Transverse colon (tissue), 4 donors: ENCODE measurements at regions not wholly inside any gene's neighbourhood (a gene's known extent, or its start where the extent isn't known, plus 50 kb on each side); places are given as distances from the start of the nearest gene placed in this dataset.

Experiments
- DNase-seq: peaks from one replicate; pipeline ENCODE4 v3.0.0-alpha.2; 2019
- H3K27ac ChIP-seq, 4 donors: fragments of 200-600 bp; sonication (generic); 2 replicates each; pipeline ENCODE4 v1.5.1; 2016 to 2018; ENCODE audit warnings: inconsistent platforms in 4 of 4
- H3K27me3 ChIP-seq: fragments of 200-600 bp; sonication (generic); 2 replicates; pipeline ENCODE4 v1.5.1; 2017; ENCODE audit warnings: inconsistent platforms
- H3K36me3 ChIP-seq, 4 donors: fragments of 200-600 bp; sonication (generic); 2 replicates each; pipeline ENCODE4 v1.5.1; 2017 to 2019; ENCODE audit warnings: inconsistent platforms in 4 of 4
- H3K4me1 ChIP-seq, 4 donors: fragments of 200-600 bp; sonication (generic); 2 replicates each; pipeline ENCODE4 v1.5.1; 2017 to 2020; ENCODE audit warnings: inconsistent platforms in 4 of 4
- H3K4me3 ChIP-seq, 4 donors: fragments of 200-600 bp; sonication (generic); 1 replicate in 1 of 4; 2 replicates in 3 of 4; pipeline versions ENCODE4 v1.5.1 to v1.6.1; 2017 to 2019; ENCODE audit warnings: inconsistent platforms in 4 of 4
- H3K9me3 ChIP-seq, 2 donors: fragments of 200-600 bp; sonication (generic); 2 replicates each; pipeline ENCODE4 v1.5.1; 2017 to 2019; ENCODE audit warnings: inconsistent platforms in 2 of 2
- EP300 ChIP-seq: sonication (generic); formaldehyde crosslinking; IDR thresholded peaks from one replicate; pipeline ENCODE4 v1.6.1; 2017; ENCODE audit warnings: antibody characterized with exemption, low read depth
- POLR2A ChIP-seq: fragments of 450-650 bp; IDR thresholded peaks from one replicate; pipeline ENCODE4 v1.6.1; 2016; ENCODE audit warnings: antibody characterized with exemption, mild to moderate bottlenecking, moderate library complexity
- POLR2AphosphoS5 ChIP-seq, 3 donors: sonication (generic); formaldehyde crosslinking; IDR thresholded peaks; one replicate each; pipeline ENCODE4 v1.6.1; 2016; ENCODE audit warnings: antibody characterized with exemption in 3 of 3
- WGBS, 2 donors: methylation state at CpG; one replicate each; pipeline ENCODE4 v1.1.5; 2018; ENCODE audit warnings: low coverage in 1 of 2; 5-methylcytosine and 5-hydroxymethylcytosine counted together
- in situ Hi-C, 4 donors: fragments of 200-750 bp; cut with MboI; loops; one replicate each; pipeline versions ENCODE4 v1.15.0 to v1.15.1; 2017; ENCODE audit warnings: low sequenced_read_pairs in 3 of 4, low pct_ligation_motif_present in 1 of 4, low pct_unique_long_range_greater_than_20kb in 1 of 4
- intact Hi-C: fragments of 100-400 bp; cut with DNase I; formaldehyde crosslinking; loops from one replicate; pipeline ENCODE4 v1.15.1; 2023; ENCODE audit warnings: low total_unique reads
- TF ChIP-seq, protein P1 (sequence below), 5 experiments: fragments of 200-600 bp in 3 of 5; fragments of 450-650 bp in 2 of 5; sonication (generic) in 3 of 5; IDR thresholded peaks; 1 replicate in 2 of 5; 2 replicates in 3 of 5; pipeline ENCODE4 v1.5.1; 2016 to 2017; ENCODE audit warnings: antibody characterized with exemption in 5 of 5, inconsistent platforms in 3 of 5, mild to moderate bottlenecking in 2 of 5, moderate library complexity in 1 of 5

DNA sequence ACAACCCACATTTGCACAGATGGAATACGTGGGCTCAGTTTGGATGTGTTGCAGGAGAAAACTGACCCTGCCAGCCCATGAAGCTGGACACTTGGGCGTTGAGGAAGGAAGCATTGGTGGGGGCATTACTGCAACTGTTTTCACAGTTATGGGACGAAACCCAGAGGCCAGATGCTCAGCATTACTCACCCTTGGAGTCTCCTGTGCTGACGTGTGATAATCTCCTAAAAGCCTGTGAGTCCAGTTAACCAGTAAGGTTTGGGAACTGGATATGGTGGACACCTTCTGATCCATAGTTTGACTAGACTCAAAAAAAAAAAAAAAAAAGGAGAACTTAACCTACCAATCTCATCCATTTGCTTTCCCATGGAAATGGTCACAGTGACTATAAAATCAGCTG, 52.8 kb upstream of the EGLN3 start:
- DNase-seq = no peak
- 48% methylated on average over 4 of the region's 4 CpGs; no CpG with 5 or more reads in 1 of the 2 donors for WGBS, 2 donors
- Histone ChIP-seq H3K4me3 (no peak overlapping the region), H3K36me3 (no peaks in the 10 kb centered on the region), H3K4me1 (no peaks in the 10 kb centered on the region), H3K27me3 (no peaks in the 10 kb centered on the region), H3K27ac (no peak overlapping the region), H3K9me3 (no peaks in the 10 kb centered on the region)
- in situ Hi-C loops (no loop called here), intact Hi-C loops (no loop called here)
- TF ChIP-seq, protein P1, sequence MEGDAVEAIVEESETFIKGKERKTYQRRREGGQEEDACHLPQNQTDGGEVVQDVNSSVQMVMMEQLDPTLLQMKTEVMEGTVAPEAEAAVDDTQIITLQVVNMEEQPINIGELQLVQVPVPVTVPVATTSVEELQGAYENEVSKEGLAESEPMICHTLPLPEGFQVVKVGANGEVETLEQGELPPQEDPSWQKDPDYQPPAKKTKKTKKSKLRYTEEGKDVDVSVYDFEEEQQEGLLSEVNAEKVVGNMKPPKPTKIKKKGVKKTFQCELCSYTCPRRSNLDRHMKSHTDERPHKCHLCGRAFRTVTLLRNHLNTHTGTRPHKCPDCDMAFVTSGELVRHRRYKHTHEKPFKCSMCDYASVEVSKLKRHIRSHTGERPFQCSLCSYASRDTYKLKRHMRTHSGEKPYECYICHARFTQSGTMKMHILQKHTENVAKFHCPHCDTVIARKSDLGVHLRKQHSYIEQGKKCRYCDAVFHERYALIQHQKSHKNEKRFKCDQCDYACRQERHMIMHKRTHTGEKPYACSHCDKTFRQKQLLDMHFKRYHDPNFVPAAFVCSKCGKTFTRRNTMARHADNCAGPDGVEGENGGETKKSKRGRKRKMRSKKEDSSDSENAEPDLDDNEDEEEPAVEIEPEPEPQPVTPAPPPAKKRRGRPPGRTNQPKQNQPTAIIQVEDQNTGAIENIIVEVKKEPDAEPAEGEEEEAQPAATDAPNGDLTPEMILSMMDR (IDR thresholded peaks at IDR 0.05) = no peak
- no peak for TF ChIP-seq POLR2A

DNA sequence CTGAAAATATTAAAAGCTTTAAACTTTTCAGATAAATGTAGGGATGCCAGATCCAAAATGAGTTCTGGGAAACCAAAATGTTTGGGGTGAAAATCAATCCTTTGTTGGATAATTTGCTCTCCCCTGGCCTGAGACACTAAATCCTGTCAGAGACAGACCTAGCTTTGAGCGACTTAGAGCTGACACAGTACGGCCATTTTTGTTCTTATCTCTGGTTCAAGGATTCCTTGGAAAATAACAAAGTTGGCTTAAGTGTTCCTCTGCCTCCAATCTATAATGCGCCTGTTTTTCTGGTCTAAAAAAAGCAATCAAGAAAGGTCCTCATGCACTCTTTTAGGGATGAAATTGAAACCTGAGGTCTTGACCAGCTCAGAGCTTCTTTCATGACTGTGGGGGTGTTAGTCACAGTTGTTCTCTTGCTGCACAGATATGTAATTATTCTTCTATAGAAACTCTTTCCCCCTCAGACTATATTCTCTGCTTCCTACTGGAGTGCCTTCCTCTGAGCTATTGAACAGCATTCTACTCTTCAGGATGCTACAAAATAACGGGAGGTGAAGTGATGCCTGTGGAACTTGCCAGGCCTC, 52.3 kb upstream of the EGLN3 start:
- TF ChIP-seq, protein P1 (IDR thresholded peaks at IDR 0.05) = no peak
- TF ChIP-seq POLR2AphosphoS5 (IDR thresholded peaks at IDR 0.05) (no peak), POLR2A (no peak), EP300 (no peak)
- Histone ChIP-seq H3K4me3 (no peak overlapping the region), H3K27me3 (no peaks in the 10 kb centered on the region), H3K4me1 (no peaks in the 10 kb centered on the region), H3K27ac (no peak overlapping the region), H3K9me3 (no peaks in the 10 kb centered on the region), H3K36me3 (no peaks in the 10 kb centered on the region)
- 83 to 86% methylated on average over 4 of the region's 4 CpGs for WGBS, 2 donors
- intact Hi-C loops = no loop called here
- DNase-seq = no peak
- in situ Hi-C loops = no loop called here
